ENCODE measurements at regions not wholly inside any gene's neighbourhood (a gene's known extent, or its start where the extent isn't known, plus 50 kb on each side); places are given as distances from the start of the nearest gene placed in this dataset.

DNA sequence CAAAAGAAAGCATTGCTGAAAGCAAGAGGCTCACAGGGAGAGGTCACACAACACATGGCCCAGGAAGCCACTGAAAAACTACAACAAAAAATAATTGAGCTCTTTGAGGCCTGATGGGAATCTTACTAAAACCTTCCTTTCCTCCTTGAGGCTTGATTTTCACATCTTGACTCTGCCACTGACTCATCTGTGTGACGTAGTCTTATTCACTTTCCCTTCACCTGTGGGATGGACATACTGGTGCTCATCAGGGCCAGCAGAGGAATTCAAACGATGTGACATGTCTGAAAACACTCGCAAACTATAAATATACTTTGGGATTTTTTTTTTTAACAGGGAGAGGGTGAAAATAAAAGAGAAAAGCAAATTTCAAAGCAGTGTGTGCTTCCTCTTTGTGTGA is 78.3 kb upstream of the ASIC2 start:
- no peak for TF ChIP-seq HDAC2 (IDR thresholded peaks at IDR 0.05)
- TF ChIP-seq, protein P1, sequence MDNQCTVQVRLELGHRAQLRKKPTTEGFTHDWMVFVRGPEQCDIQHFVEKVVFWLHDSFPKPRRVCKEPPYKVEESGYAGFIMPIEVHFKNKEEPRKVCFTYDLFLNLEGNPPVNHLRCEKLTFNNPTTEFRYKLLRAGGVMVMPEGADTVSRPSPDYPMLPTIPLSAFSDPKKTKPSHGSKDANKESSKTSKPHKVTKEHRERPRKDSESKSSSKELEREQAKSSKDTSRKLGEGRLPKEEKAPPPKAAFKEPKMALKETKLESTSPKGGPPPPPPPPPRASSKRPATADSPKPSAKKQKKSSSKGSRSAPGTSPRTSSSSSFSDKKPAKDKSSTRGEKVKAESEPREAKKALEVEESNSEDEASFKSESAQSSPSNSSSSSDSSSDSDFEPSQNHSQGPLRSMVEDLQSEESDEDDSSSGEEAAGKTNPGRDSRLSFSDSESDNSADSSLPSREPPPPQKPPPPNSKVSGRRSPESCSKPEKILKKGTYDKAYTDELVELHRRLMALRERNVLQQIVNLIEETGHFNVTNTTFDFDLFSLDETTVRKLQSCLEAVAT (IDR thresholded peaks at IDR 0.05), result no peak

Data from GM12878 (cell line).